ENCODE measurements at regions not wholly inside any gene's neighbourhood (a gene's known extent, or its start where the extent isn't known, plus 50 kb on each side); places are given as distances from the start of the nearest gene placed in this dataset.
"Not testable (repeated sequence)": the region's sequence is repeated elsewhere in the genome, so short reads cannot be mapped to it uniquely, and the experiment has no call there.

- DNase-seq, result no peak
Observed at GRCh38 chr6:85278466-85279035, 171.3 kb upstream of the NT5E start.

GRCh38 chr6:85276026-85276425 is 173.9 kb upstream of the NT5E start:
- DNase-seq, result not testable (repeated sequence)

- DNase-seq, result no peak
Observed at GRCh38 chr6:85275338-85275985, 174.4 kb upstream of the NT5E start.

- DNase-seq, result no peak
Observed at GRCh38 chr6:85273870-85274269, 176.0 kb upstream of the NT5E start.

GRCh38 chr6:85273046-85273445 is 176.8 kb upstream of the NT5E start:
- no peak for DNase-seq

GRCh38 chr6:85272592-85272991 is 177.3 kb upstream of the NT5E start:
- DNase-seq, result no peak

- DNase-seq, result no peak
Observed at GRCh38 chr6:85262621-85263020, 187.3 kb upstream of the NT5E start.

GRCh38 chr6:85261271-85261670 is 188.6 kb upstream of the NT5E start:
- no peak for DNase-seq

GRCh38 chr6:85255661-85256060 is 194.2 kb upstream of the NT5E start:
- DNase-seq, result no peak

- DNase-seq, result no peak
Observed at GRCh38 chr6:85252552-85252951, 197.3 kb upstream of the NT5E start.

- no peak for DNase-seq
Observed at GRCh38 chr6:85252085-85252484, 197.8 kb upstream of the NT5E start.

- no peak for DNase-seq
Observed at GRCh38 chr6:85251300-85251699, 198.6 kb upstream of the NT5E start.

- no peak for DNase-seq
Observed at GRCh38 chr6:85250586-85251220, 199.2 kb upstream of the NT5E start.

- DNase-seq, result no peak
Observed at GRCh38 chr6:85245004-85245403, 204.9 kb upstream of the NT5E start.

GRCh38 chr6:85241498-85242052 is 208.3 kb upstream of the NT5E start:
- DNase-seq, result no peak

GRCh38 chr6:85240787-85241385 is 209.0 kb upstream of the NT5E start:
- DNase-seq, result no peak

- DNase-seq, result no peak
Observed at GRCh38 chr6:85237478-85237877, 212.4 kb upstream of the NT5E start.

- DNase-seq, result no peak
Observed at GRCh38 chr6:85236636-85237035, 213.2 kb upstream of the NT5E start.

GRCh38 chr6:85227345-85227744 is 222.5 kb upstream of the NT5E start:
- DNase-seq, result not testable (repeated sequence)

- not testable (repeated sequence) for DNase-seq
Observed at GRCh38 chr6:85212794-85213193, 237.1 kb upstream of the NT5E start.

GRCh38 chr6:85195243-85195642 is 254.6 kb upstream of the NT5E start:
- no peak for DNase-seq

- DNase-seq, result no peak
Observed at GRCh38 chr6:85193339-85193738, 256.5 kb upstream of the NT5E start.

- no peak for DNase-seq
Observed at GRCh38 chr6:85192596-85192995, 257.3 kb upstream of the NT5E start.

GRCh38 chr6:85192186-85192585 is 257.7 kb upstream of the NT5E start:
- DNase-seq, result no peak

Measured in NCI-H2107 (cell line).